DMS 273 treated with DMSO at 0.1 percent for 48 hours (cell line): ENCODE measurements at regions not wholly inside any gene's neighbourhood (a gene's known extent, or its start where the extent isn't known, plus 50 kb on each side); places are given as distances from the start of the nearest gene placed in this dataset.

Experiments
- DNase-seq: peaks from one replicate; lab custom pipeline; 2025; lab: John Stamatoyannopoulos, UW

DNA sequence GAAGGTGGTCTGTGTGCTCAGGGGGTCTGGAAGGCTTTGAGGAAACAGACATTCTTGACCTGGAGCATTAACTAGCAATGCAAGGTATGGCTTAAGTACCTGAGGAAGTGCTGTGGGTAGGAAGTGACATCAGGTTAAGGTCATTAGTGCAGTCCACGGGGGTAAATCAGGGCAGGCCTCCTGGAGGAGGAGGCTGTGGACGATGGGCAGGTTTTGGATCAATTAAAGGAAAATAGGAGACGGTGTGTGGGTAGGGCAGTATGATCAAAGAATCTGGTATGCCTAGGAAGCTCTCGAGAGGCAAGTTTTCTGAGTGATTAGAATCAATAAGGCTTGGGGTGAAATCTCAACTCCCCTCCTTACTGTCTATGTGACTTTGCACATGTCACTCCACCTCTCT lies 295.3 kb downstream of the AACS start:
- no peak for DNase-seq

DNA sequence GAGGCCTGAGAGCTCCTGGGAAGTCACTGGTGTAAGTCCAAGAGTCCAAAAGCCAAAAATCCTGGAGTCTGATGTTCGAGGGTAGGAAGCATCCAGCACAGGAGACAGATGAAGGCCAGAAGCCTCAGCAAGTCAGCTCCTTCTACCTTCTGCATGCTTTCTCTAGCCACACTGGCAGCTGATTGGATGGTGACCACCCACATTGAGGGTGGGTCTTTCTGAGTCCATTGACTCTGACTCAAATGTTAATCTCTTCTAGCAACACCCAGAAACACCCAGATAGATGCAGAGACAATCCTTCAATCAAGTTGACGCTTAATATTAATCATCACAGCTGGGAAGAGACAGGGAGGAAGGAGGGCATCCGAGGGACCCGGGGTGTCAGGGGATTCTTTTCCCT lies 305.8 kb downstream of the AACS start:
- DNase-seq, result no peak

DNA sequence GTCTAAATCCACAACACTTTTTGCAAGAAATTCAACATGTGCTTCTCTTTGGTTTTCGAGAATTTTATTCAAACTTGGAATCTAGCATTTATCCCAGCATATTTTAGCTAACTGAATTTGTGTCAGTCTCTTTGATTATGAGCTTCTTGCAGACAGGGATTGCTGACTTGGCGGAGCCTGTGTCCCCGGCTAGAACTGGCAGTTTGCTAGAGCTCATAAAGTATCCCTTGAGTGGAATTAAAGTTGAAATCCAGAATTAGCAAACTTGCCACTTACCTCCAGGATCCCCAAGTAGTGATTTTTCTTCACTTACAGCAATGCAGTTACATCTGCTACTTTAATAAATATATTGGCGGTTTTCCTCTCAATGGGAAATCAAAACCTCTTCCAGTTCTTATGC lies 306.9 kb downstream of the AACS start:
- no peak for DNase-seq

DNA sequence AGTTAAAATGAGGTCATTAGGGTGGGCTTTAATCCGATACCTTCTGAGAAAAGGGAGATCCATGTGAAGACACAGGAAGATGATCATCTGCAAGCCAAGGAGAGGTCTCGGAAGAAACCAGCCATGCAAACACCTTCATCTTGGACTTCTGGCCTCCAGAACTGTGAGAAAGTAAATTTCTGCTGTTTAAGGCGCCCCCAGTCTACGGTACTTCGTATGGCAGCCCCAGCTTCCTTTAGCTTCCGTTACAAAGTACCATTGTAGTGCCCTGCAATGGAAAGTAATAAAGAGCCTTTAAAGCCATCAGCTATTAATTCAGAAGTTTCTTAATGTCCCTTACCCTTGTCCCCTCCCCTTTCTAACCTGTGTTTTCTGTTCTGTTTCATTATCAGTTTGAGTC lies 308.1 kb downstream of the AACS start:
- no peak for DNase-seq

DNA sequence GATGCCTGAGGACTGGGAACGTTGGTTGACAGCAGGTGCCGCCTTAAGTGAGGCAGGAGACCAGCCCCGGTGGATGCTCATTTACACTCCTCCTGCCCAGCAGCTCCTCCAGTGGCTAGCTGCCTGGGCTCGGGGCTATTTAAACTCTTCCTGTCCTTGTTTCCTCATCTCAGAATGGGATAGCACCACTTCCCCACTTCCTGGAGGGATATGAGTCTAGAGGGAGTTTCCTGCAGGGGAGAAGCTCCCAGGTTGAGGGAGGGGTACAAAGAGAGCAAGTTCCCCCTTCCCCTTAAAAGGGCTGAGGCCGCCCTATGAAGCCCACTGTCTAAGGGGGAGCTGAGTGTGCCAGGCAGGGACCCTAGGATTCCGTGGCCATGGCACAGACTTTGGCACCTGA lies 311.2 kb downstream of the AACS start:
- no peak for DNase-seq

DNA sequence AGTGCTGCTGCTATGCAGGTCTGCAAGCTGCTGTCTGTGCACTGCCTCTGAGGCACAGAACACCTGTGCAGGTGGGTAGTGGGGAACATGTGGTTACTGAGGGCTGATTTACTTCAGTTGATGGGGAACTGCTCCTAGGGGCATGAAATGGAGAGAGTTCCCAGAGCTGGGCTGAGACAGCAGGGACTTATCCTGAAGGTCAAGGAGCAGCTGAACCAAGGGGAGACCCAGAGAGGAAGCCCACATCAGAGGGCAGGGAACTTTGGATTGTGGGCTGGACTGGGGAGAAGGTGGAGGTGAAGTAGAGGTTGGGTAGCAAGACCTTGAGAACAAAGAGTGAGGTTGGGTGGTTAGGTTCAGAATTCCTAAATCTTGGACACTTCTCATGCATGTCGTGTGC lies 311.9 kb downstream of the AACS start:
- DNase-seq, result no peak

DNA sequence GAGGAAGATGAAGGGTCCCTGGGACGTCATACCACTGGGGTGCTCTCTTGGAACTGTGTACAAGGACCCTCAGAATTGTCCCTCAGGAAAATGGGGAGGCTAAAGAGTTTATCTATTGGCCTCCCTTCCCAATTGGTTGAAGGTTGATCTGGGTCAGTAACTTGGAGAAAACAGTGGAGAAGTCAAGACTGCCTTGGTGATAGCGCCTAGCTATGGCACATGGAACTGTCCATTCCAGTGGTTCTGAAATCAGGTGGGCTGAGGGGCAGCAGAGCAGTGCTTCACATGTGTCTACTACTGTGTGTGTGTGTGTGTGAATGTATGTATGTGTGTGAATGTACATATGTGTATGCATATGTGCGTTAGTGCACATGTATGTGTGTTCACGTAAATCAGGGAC lies 316.1 kb downstream of the AACS start:
- DNase-seq, result no peak

DNA sequence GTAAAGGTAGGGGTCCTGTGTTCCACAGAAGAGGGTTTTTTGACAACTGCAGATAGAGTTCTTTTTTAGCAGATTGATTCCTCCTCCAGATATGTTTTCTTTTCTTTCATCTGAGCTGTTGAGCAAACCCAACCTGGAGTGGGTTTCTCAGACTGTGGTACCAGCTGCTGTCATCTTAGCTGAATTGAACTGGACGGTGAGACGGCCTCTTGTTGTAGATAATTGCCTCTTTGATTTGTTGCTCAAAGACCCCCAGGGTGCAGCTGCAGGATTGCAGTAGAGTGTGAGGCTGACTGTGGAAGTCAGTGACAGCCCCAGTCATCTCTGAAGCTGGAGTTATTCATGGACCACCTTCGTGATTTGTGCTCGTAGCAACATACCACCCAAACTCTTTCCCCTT lies 317.7 kb downstream of the AACS start:
- DNase-seq, result no peak

DNA sequence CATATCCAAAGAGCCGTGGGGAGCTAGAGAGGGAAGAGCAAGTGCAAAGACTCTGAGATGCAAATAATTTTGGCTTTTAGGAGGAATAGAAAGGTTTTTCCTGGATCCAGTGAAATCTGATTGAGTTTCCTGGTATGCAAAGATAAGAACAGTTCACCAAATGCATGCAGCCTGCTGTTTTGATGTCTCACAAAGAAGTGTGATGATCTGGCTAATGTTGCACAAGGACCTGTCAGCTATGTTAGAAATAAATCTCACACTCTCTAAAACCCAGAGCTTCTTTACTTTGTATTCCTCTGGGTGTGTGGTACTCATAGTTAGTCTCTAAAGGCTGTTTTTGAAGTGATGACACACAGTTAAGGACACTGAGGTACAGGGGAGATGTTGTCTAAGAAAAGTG lies 321.4 kb downstream of the AACS start:
- DNase-seq, result no peak

DNA sequence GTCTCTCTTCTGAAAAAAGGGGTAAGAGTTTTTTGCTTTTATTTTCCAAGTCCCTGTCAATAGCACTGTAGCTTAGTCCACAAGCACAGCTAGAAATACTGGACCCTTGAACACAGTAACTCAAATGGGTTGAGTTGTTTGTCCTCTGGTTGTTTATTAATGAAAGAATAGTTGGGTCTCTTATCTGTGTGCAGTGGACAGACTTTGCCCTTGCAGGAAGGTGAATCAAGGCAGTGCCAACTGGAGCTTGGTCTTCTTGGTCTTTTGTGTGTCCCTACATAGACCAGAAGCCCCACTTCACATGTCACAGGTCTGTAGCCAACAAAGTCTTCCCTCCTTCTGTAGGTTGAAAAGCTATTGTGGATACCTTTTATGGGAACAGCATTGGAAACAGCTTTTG lies 322.0 kb downstream of the AACS start:
- DNase-seq, result no peak

DNA sequence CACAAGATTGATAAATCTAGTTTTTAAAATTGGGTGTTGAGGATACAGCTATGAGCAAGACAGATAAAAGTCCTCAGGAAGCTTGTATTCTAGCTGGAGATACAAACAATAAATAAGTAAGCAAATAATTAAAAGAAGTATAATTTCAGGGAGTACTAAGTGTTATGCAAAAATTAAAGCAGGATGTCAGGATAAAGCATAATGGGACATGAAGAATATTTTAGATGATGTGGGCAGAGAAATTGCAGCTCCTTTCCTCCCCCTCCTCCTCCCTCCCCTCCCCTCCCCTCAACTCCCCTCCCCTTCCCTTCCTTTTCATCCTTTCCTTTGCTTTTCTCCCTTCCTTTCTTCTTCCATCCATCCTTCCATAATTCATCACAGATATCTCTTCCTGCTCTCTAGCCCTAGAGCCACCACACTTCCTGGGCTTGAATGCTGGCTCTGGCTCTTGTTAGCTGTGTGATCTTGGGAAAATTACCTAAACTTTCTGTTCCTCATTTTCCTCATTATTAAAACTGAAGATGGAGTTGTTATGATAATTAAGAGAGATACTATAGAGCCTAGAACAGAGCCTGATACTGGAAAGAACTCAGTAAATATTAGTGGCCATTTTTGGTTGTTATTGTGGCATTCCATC lies 323.9 kb downstream of the AACS start:
- DNase-seq, result no peak

DNA sequence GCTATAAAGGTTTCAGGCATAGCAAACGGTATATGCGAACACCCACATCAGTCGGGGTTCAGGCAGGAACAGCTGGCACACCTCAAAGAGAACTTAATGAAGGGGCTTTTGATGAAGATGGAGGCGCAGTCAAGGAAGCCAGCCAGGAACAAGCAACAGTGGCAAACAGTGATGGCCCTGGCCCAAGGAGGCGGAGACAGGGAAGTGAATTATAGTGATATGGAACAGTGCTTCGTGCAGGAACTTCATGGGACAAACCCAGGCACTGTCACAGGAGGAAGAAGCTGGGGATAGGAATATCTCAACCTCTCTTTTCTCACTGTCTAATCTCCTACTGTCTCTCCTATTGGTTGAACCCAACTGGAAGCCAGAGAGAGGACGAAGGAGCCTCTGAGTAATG lies 328.3 kb downstream of the AACS start:
- DNase-seq, result no peak

DNA sequence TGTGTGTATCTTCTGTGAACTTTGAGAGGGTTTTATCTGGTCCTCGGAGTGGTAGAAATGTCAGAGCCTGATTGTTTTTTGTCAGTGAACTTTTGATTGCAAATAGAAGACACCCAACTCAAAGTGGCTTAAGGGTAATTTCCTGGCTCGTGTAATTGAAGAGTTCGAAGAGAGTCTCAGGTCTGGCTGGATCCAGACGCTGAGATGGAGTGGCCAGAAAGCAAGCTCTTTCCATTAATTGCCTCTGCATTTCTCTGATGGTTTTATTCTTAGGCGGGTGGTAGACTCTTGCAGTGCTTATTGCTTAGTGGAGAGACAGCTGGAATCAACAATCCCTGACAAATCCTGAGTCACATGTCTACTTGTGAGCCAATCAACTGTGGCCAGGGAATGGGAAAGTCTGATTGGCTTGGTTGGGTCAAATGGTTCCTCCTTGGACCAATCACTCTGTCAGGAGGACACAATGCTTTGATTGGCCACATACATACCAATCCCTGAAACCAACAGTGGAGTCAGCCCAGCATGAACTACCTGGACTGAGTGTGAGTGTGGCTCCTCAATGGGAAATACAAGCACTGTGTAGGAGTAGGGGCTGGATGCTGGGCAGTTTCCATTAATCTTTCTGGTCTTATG lies 330.5 kb downstream of the AACS start:
- no peak for DNase-seq

DNA sequence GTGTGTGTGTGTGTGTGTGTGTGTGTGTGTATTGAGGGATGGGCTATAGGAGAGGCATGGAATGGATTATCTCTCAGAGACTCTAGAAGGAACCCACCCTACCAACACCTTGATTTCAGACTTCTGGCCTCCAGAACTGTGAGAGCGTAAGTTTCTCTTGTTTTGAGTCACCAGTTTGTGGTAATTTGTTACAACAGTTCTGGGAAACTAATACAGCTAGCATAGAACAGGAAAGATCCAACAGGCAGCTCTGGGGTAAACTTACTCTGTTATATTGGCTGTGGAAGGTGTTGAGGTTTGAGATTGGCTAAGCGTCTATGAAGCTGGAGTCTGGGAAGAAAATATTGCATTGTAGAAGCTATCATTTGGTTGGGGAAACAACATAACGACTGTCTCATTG lies 334.3 kb downstream of the AACS start:
- no peak for DNase-seq

DNA sequence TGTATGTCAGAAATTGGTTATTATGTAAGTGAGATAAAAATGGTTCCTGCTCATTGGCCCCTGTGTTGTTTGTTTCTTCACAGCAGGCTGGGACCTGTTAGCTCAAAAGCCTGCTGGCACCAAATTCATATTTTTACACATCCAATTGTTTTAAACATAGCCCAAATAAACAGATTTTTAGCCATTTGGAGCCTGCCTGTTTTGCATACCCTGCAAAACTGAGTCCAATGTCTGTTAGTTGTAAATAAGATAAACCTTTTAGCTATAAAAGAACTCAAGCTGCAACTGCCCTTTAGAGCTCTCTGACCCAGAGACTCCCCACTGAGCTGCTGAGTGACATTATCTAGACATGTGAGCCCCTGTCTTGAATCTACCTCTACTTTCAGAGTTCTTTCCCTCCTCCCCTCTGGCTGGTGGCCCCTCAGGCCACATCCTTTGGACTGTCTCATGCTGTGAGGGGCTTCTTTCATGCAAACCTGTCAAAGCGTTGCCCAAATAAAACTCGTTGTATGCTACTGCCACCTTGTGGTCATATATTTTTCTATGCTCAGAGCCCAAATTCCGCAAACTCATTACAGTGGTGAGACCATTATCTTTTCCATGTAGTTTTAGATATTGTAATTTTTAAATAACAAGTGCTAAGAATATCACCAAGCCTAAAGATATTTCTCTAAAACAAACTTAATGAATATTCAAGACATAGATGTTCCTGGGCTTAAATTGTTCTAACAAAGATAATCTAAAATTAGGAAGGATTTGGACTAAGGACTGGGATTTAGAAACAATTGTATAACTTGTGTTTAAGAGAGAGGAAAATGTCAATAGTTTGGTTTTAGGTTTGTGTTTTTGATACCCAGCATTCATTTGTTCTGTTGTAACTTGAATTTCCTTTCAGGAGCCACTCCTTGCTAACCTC lies 337.9 kb downstream of the AACS start:
- no peak for DNase-seq

DNA sequence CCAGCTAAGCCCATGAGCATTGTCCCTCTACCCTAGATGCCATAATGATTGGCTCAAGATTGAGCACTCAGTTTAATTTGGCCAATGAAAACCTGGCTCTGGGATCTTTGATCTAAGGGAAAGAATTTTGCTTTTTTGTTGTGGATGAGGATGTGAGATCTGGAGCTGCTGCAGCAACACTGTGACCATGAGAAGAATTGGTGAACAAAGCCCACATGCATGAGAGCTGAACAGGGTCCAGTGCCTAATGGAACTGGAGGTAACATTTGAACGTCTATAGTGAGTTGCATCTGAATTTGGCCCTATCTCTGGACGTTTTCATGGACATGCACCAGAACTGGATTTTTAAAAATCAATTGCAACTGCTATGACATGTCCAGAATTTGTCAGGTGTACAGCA lies 338.6 kb downstream of the AACS start:
- DNase-seq, result no peak

DNA sequence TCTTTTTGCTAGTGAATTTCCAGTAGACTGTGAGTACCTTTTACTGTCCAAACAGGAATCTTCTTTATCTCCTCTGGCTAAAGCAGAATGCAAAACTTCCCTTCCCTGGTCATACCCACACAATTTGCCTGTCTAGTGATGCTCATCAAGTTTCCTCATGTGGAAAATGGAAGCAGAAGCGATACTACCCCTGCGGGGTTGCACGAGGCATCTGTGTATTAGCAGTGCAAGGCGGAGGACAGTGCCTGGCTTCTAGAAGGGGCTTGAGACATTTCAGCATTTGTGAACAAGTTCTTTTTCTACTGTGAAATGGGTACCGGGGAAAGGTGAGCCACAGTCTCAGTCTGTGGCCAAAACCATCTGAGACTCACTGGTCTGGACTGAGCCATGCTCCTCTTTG lies 340.9 kb downstream of the AACS start:
- no peak for DNase-seq

DNA sequence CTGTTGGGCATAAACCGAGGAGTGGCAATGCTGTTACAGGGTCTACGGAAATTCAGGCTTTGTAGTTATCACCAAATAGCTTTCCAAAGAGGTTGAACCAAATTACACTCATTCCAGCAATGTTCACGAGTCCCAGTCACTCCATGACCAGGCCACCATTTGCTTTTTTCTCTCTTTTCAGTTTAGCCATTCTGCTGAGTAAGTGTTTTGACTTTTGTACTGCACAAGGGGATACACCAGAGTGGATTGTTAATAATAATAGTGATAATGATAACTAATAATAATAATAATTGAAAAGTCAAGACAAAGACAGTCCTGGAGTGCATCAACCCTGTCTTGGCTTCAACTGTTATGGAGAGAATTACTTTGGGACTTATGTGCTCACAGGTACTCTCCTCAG lies 343.5 kb downstream of the AACS start:
- DNase-seq, result no peak

DNA sequence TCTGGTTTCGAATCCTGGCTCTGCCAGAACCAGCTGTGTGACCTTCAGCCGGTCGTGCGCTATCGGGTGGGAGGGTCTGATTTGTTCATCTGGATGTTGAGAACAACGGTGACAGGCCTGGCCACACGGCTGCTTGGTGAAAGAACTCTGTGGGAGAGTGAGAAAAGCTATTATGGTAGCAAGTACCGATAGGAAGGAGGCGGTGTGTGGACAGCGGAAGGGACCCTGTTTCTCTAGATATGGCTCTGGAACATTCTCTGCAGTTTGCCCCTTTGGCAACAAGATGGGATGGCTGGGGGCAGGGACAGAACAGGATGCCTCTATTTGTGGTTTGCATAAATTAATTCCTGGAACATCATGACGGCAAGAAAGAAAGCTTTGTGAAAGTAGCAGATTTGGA lies 347.3 kb downstream of the AACS start:
- no peak for DNase-seq

DNA sequence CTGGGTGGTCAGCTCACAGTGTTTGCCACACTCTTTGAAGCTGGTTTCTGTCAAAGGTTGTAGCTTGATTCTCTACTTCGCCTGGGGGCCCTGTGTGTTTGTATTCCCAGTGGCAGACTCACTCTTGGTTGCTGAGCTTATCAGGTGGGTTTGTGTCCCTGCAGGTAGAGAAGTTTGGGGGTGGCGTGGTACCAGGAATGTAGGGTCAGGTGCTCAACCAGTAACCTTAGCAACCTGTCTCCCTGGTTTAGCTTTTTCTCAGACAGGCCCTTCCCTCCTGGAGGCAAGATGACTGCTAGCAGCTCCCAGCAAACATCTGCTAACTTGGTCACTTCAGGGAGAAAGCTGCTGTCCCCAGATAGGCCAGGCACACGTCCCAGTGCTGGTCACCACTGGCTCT lies 352.2 kb downstream of the AACS start:
- no peak for DNase-seq

DNA sequence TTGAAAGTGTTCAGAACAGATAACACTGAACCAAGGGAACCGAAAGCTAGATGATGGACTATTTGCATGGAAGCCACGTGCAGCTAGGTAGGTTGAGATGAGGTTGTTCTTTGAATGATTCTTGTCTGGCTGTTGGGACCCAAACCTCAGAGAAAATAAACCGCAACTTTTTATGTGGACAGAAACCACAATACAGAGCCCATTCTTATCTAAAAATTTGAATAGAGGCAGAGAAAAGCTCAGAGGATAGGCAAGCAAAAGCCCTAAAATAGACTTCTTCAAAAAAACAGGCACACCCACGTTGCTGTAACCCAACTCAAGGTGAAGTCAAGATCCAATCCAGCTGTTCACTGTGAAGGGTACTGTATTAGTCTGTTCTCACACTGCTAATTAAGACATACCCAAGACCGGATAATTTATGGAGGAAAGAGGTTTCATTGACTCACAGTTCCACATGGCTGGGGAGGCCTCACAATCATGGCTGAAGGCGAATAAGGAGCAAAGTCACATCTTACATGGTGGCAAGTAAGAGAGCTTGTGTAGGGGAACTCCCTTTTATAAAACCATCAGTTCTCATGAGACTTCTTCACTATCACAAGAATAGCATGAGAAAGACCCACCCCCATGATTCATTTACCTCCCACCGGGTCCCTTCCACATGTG lies 353.8 kb downstream of the AACS start:
- DNase-seq, result no peak

DNA sequence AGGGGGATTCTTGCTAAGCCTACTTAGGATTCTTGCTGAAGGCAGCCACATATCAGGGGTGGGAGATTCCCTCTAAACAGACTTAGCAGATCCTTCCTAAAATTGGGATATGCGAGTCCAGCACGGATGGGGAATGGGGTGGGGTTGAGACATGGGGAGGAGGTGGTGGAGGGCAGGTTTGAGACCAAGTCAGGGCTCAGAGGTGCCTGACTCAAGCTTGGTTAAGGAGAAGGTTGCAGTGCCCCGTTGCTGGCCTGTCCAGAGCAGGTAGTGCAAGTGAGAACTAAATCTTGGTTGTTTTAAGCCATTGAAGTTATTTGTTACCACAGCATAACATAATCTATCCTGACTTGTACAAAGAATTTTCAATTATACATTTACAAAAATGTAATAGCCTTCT lies 359.7 kb downstream of the AACS start:
- DNase-seq, result no peak

DNA sequence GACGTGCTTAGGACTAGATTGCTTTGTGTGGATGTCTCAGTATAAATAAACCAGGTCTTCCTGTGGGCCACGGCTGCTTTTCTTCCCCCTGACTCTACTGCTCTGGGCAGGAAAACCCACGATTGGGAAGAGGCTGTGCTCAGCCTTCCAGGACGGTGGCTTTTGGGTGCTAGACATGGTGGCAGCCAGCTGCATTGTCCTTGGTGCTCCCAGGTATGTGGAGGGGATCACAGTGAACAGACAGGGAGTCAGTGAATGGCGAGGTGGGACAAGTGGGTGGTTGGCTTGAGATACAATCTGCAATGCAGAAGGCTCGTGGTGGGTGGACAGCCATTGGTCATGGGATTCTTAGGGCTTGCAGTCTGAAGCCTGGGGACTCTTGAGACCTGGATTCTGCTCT lies 366.3 kb downstream of the AACS start:
- DNase-seq, result no peak
